ENCODE measurements at regions not wholly inside any gene's neighbourhood (a gene's known extent, or its start where the extent isn't known, plus 50 kb on each side); places are given as distances from the start of the nearest gene placed in this dataset.

GRCh38 chr5:100667161-100667630 lies 132.0 kb downstream of the FAM174A start:
- TF ChIP-seq CTCF (IDR thresholded peaks at IDR 0.05) (no peak), POLR2A (IDR thresholded peaks at IDR 0.05) (no peak)

All from body of pancreas (tissue), 4 donors.